OCI-LY1 (cell line): ENCODE measurements at regions not wholly inside any gene's neighbourhood (a gene's known extent, or its start where the extent isn't known, plus 50 kb on each side); places are given as distances from the start of the nearest gene placed in this dataset.

Experiments used
- EZH2 ChIP-seq: fragments of 200-600 bp; sonication (generic), shearing (Covaris generic); IDR thresholded peaks from 2 replicates; pipeline ENCODE4 v1.8.0; 2017; ENCODE audit warnings: borderline replicate concordance, mixed run types, mild to moderate bottlenecking, antibody characterized with exemption, low read length, moderate library complexity, mixed read lengths
- TF ChIP-seq, protein P1 (sequence below): fragments of 200-600 bp; sonication (generic), shearing (Covaris generic); IDR thresholded peaks from 2 replicates; pipeline ENCODE4 v1.5.1; 2017; ENCODE audit warnings: mild to moderate bottlenecking, antibody characterized with exemption, low read length, moderate library complexity, mixed read lengths

GRCh38 chr6:14456941-14457340 is 339.4 kb downstream of the CD83 start:
- TF ChIP-seq, protein P1, sequence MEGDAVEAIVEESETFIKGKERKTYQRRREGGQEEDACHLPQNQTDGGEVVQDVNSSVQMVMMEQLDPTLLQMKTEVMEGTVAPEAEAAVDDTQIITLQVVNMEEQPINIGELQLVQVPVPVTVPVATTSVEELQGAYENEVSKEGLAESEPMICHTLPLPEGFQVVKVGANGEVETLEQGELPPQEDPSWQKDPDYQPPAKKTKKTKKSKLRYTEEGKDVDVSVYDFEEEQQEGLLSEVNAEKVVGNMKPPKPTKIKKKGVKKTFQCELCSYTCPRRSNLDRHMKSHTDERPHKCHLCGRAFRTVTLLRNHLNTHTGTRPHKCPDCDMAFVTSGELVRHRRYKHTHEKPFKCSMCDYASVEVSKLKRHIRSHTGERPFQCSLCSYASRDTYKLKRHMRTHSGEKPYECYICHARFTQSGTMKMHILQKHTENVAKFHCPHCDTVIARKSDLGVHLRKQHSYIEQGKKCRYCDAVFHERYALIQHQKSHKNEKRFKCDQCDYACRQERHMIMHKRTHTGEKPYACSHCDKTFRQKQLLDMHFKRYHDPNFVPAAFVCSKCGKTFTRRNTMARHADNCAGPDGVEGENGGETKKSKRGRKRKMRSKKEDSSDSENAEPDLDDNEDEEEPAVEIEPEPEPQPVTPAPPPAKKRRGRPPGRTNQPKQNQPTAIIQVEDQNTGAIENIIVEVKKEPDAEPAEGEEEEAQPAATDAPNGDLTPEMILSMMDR, result no peak
- TF ChIP-seq EZH2, result no peak
